GM12874 (cell line): ENCODE measurements at regions not wholly inside any gene's neighbourhood (a gene's known extent, or its start where the extent isn't known, plus 50 kb on each side); places are given as distances from the start of the nearest gene placed in this dataset.

ENCODE experiments used
- CTCF ChIP-seq: IDR thresholded peaks from 2 replicates; pipeline ENCODE4 v1.5.1; 2011; ENCODE audit warnings: low read depth, mild to moderate bottlenecking, control low read depth, low read length, moderate library complexity; ENCODE audit not compliant: insufficient read depth

GRCh38 chr4:130524057-130524456, 1428.1 kb downstream of the C4orf33 start:
- no peak for TF ChIP-seq CTCF

GRCh38 chr4:130530505-130530904, 1434.6 kb downstream of the C4orf33 start:
- no peak for TF ChIP-seq CTCF

GRCh38 chr4:130534651-130535050, 1438.7 kb downstream of the C4orf33 start:
- TF ChIP-seq CTCF: no peak

GRCh38 chr4:130542953-130543352, 1447.0 kb downstream of the C4orf33 start:
- no peak for TF ChIP-seq CTCF

GRCh38 chr4:130545171-130545570, 1449.2 kb downstream of the C4orf33 start:
- no peak for TF ChIP-seq CTCF

GRCh38 chr4:130545596-130545995, 1449.6 kb downstream of the C4orf33 start:
- TF ChIP-seq CTCF: no peak

GRCh38 chr4:130559268-130559667, 1463.3 kb downstream of the C4orf33 start:
- no peak for TF ChIP-seq CTCF

GRCh38 chr4:130563185-130563888, 1467.4 kb downstream of the C4orf33 start:
- no peak for TF ChIP-seq CTCF
